HG03095 (cell line): ENCODE measurements at regions not wholly inside any gene's neighbourhood (a gene's known extent, or its start where the extent isn't known, plus 50 kb on each side); places are given as distances from the start of the nearest gene placed in this dataset.
"Not testable (repeated sequence)": the region's sequence is repeated elsewhere in the genome, so short reads cannot be mapped to it uniquely, and the experiment has no call there.

Experiments used
- ATAC-seq: cut with Tn5 transposase; IDR thresholded peaks from one replicate; pipeline ENCODE4 v1.9.1; 2021; ENCODE audit warnings: moderate library complexity; ENCODE audit not compliant: unreplicated experiment

DNA sequence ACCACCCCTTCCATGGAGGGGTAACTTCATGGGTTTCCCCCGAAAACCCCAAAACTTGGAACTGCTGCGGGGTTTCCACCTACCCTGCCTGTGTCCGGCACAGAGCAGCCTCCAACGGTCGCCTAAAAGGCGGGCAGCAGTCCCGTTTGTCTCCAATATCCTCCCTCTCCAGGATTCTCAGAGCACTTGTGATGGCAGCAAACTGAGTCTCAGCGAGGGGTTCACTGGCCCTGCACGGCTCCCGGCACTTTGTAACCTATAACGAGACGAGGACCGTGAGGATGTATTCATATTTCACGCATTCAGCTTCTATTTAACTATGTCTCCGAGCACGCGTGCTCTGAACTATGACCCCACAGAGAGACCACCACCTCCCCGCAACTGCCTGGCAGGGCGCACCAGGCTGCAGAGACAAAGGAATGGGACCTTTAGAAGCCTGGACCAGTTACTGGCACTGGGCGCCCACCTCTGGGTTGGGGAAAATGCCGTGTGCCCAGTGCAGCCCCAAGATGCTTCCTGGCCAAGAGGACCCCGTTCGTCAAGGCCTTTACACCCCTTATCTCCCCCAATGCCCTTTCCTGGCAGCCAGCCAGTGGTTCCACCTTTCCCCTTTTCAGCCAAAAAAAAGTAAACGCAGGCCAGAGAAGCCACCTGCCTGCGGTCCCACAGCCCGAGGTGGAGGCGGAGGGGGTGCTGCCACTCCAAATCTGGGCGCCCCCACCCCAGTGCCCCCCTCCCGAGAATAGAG lies 173.1 kb upstream of the RTL1 start:
- no peak for ATAC-seq

DNA sequence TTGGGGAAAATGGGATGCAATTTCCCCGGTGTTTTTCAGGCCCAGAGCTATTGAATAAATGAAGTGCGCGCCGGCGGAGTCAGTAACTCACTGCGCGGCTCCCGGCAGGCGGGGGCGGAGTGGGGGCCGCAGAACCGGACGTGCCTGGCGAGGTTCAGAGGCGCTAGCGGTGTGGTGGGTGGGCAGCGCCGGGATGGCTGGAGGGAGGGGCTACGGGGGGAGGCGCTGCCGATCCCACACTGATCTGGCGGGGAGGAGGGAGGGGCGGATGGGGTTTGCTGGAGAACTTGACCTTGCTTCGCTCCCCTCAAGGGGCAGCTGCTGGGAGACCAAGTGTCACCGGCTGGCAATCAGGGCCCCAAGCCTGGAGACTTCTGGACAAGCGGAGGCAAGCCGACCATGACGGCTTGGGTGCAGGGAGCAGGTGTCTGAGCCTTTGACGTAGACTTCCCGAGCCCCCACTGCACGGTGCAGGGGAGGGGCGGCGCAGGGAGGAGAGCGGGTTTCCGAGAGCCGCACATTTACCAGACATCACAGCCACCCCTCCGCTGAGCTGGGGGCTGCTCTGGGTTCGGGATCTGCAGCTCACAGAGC lies 174.1 kb upstream of the RTL1 start:
- ATAC-seq, result no peak

DNA sequence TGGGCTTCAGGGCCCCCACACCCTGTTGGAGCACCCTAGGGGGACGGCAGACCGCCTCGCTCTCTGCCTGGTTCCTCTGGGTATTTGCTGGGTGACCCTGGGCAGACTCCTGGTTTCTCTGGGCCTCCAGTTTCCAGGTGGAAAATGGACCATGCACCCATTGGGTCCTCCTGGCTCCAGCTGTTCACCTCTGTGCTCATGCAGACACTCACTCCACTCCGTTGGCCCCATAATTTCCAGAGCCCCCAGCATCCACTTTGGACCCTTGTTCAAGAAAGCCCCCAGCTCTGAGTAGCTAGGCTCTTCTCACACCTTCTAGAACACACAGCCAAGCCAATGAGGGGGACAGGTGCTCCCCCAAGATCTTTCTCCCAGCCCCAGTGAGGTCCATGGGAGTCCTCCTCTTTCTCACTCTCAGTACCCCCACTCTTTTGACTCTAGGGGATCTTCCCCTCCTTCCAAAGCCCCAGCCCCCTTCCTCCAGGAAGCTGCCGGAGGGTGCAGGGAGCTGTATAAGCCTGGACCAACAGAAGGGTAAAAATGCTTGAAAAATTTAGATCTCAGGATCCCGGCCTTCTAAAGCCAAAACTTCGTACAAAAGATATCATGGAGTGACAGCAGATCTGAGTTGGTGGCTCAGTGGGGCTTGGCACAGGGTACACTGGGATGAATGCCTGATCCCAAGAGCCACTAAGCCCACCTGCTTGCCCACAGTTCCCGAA lies 174.8 kb upstream of the RTL1 start:
- no peak for ATAC-seq

DNA sequence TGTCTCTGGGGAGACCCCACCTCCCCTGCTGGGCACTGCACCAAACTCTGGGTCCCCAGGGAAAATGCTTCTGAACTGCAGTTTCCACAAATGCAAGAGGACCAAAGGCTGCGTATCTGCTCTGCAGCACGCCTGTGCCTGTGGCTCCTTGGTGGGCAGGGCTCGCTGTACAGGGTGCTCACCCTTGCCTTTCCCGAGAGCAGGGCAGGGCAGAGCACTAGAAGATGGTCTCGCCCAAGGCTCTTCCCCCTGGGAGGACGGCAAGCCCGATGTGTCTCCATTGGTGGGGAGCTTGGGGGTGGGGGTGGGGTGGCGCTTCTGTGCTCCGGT lies 175.3 kb upstream of the RTL1 start:
- no peak for ATAC-seq

DNA sequence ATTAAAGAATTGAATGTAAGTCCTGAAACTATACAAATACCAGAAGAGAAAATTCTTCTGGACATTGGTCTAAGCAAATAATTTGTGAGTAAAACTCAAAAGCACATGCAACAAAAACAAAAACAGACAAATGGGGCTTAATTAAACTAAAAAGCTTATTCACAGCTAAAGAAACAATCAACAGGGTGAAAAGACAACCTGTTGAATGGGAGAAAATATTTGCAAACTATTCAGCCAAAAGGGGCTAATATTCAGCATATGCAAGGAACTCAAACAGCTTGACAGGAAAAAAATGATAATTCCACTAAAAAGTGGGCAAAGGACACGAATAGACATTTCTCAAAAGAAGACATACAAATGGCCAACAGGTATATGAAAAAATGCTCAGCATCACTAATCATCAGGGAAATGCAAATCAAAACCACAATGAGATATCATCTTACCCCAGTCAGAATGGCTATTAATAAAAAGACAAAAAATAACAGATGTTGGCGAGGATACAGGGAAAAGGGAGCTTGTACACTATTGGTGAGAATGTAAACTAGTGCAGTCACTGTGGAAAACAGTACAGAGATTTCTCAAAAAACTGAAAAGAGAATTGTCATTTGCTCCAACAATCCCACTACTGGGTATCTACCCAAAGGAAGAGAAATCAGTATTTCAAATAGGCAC lies 177.5 kb upstream of the RTL1 start:
- no peak for ATAC-seq

DNA sequence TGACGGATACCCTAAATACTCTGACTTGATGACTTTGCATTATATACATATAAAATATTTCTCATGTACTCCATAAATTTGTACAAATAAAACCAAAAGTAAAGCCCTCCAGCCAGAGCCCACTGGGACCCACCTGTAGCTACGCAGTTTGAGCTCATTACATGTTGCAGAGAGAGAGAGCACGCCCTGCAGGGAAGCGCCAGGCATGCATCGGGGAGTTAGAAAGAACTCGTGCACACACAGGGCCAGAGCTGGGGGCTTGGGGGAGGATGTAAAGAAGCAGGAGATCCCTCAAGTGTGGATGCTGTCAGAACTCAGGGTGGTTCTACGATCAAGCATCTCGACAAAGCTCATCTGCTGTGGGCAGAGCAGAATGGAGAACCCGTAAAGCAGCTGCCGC lies 178.5 kb upstream of the RTL1 start:
- no peak for ATAC-seq

DNA sequence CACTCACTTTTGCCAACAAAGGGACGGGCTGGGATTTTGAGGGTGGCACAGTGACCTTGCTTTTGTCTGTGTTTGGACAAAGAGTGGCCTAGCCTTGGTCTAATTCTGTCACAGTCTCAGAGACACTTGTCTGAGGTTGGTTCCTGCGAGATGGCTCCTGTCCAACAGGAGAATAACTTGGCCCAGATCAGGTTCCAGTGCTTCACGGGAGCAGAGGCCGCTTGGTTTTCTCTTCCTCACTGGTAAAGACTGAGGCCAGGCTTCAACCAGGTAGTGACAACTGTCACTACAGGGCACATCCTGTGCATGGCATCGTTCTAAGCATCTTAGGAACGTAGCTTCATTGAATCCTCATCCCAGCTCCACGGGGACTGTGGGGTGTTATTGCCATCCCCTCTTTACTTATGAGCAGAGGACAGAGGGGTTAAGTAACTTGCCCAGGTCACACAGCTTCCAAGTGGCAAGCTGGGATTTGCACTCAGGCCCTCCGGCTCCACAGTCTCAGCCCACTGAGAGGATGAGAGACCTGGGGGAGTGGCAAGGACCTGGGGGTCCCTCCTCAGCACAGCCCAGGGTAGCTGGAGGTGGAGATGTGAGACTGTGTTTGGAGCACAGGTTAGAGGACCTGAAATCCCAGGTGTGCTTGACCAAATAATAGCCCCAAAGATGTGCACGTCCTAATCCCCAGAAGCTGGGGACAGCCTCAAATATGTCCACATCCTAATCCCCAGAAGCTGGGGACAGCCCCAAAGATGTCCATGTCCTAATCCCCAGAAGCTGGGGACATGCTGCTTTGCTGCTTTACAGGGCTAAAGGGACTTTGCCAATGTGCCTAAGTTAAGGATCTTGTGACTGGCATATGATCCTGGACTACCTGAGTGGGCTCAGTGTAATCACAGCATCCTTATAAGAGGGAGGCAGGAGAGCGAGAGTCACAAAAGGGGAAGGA lies 179.2 kb upstream of the RTL1 start:
- ATAC-seq, result no peak

DNA sequence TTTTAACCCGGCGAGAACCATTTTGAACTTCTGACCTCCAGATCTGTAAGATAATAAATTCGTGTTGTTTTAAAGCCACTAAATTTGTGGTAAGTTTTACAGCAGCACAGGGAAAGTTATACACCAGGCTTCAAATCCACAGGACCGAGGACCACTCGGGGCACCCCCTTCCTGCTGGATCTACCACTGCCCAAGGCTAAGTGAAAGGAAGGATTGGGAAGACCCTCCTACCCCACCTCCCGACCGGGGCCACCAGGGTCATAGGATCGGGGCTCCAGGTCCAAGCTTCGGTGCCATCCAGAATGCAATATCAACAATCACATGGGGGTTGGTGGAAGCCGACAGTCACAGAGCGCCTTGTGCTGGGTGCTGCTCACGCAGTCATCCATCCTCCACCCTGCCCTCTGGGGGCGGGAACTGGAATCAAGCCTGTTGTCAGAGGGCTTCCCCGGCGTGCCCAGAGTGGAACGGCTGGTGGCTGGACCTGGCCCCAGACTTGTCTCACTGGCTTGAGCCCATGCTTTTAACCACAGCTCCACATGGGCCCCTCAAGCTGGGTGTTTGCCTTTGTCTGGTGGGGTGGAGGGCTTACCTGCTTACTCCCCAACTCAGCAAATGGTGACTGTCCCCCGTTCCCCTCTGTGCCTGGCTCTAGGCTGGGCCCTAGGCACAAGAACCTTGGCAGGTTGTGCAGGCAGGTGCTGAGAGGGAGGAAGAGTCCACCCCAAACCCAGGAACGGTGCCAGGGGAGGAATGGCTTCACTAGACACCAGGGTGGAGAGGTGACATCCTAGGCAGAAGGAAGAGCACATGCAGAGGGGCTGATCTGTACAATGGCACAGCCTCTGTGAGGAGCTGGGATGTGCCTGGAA lies 180.3 kb upstream of the RTL1 start:
- no peak for ATAC-seq

DNA sequence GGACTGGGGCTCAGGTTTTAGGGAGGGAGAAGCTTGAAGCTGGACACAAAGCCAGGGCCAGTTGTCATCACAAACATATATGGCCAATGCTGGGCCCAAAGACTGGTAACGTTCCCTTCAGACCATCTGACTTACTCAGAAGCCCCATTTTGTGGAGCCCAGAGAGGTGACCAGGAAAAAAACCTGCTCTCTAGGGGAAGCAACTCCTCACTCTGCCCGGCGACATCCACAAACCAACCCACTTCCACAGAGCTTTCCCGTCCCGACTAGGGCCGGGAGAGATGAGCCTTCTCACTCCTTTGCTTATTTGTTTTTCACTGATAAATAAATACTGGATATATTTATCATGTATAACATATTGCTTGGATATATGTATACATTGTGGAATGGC lies 180.9 kb upstream of the RTL1 start:
- no peak for ATAC-seq

DNA sequence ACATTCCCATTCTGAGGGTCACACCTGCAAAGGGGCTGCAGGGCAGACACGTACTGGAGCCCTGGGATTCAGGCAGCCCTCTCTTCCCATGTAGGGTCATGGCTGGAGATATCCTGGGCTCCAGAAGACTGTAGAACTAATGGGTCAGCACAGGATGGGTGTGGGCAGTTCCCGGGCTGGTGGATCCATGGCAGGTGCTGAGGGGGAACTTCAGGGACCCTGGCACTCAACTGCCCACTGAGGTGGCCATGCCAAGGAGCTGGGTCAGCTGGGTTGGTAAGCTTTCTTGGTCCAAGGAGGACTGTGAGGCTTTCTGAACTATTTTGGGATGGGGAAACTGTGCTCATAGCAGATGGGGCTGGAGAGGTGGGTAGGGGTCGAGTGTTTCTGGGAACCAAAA lies 183.4 kb upstream of the RTL1 start:
- ATAC-seq, result no peak

DNA sequence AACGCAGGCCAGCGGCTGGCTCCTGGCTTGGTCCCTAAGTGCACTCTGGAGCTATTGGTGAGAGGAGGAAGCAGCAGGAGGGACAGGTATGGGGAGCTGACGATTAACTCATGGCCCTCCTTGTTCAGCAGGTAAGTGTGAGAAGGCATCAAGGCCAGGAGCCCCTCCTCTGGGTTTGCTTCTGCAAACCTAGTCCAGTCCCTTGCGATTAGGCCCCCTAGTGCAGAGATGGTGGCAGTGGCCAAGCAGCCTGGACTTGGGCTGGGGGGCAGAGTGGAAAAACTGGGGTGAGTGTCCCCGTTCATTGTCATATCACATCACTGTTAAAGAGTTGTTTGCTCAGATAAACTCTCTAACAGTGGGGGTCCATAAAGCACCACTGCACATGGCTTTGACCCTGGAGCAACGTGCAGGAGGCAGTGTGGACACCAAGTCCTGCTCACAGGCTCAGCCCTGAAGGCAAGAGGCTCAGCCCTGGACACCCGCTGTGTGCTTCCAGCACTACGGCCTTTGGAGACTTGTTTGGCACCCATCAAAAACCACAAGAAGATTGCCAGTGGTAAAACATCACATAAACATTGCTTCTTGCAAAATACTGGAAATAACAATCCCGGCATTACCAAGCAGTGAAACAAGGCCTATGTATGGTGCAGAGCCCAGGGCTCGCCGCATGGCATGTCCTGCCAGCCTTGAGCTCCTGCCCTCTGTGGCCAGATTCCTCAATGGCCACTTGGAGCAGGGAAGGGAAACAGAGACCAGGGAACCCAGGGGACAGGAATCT lies 184.3 kb upstream of the RTL1 start:
- no peak for ATAC-seq

DNA sequence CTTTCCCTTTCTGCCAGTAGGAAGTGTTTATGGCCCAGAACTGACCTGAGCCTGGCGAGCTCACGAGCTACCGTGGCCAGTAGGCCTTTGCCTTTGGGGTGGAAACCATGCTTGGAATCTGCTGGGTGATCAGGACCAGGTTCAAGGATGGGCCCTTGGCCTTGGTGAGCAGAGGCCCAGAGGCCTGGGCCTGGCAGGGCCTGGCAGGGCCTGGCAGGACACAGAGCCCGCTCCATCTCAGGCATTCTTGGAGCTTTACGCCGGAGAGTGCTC lies 184.8 kb upstream of the RTL1 start:
- no peak for ATAC-seq

DNA sequence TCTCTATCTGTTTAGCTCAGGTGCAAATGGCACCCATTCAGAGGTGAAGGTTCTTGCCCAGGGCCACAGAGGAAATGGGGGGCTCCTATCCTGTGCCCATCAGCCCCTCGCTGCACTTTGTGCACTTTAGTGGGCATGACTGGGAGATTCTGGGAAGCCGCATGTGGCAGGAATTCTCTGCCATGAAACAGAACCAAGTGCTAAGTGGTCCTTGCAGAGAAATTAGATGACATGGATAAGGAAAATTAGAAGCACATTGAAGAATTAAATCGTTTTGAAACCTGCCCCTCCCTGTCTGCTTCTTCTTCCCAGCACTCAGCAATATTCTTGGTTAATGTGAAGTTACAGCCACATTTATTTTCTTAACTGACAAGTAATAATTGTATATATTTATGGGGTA lies 185.2 kb upstream of the RTL1 start:
- ATAC-seq, result no peak

DNA sequence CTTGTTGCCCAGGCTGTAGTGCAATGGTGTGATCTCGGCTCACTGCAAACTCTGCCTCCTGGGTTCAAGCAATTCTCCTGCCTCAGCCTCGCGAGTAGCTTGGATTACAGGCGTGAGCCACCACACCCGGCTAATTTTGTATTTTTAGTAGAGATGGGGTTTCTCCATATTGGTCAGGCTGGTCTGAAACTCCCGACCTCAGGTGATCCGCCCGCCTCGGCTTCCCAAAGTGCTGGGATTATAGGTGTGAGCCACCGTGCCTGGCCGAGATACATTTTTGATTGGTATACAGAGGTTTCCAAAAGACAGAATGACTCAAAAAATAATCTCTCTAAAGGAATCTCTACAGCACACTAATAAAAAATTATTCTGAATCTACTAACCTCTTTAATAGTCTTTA lies 187.0 kb upstream of the RTL1 start:
- not testable (repeated sequence) for ATAC-seq

DNA sequence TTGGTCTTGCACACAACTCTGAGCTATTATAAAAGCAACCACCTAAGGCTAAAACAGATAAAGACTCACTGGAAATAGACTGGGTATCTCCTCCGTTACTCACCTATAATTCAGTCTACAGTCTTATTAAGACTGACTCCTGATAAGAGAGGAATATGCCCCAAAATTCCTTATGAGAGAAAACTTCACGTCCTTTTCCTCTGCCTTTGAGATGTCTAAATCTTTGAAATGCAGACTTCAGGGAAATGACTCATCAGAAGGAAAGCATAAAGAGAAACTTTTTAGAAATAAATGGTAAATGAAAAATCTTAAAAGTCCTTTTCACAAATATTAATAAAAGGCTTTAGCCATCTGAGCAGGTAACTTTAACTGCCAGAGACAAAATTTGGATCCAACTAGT lies 187.5 kb upstream of the RTL1 start:
- ATAC-seq, result no peak

DNA sequence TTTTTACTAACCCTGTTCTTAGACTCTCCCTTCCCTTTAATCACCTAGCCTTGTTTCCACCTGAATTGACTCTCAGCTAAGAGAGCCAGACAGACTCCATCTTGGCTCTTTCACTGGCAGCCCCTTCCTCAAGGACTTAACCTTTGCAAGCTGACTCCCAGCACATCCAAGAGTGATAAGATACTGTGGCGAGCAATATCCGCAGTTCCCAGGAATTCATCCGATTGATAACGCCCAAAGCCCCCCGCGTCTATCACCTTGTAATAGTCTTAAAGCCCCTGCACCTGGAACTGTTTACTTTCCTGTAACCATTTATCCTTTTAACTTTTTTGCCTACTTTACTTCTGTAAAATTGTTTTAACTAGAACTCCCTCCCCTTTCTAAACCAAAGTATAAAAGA lies 191.4 kb upstream of the RTL1 start:
- ATAC-seq, result not testable (repeated sequence)

DNA sequence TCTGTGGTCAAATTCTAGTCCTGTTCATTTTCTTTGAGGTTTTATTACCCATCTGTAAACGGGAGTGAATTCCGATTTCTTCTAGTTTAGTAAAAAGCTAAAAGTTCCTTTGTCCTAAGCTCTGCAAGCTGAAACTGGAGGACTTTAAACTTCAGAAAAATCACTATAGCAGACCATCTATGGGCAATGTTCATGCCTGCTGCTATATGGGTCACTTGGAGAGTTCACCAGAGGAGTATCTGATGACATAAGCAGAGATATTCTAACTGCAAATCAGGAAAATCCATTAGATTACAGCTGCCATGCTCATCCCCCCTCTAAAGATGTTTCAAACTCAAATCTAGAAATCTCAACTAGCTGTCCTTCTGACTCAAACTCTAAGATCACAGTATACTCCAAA lies 193.0 kb upstream of the RTL1 start:
- ATAC-seq, result no peak

DNA sequence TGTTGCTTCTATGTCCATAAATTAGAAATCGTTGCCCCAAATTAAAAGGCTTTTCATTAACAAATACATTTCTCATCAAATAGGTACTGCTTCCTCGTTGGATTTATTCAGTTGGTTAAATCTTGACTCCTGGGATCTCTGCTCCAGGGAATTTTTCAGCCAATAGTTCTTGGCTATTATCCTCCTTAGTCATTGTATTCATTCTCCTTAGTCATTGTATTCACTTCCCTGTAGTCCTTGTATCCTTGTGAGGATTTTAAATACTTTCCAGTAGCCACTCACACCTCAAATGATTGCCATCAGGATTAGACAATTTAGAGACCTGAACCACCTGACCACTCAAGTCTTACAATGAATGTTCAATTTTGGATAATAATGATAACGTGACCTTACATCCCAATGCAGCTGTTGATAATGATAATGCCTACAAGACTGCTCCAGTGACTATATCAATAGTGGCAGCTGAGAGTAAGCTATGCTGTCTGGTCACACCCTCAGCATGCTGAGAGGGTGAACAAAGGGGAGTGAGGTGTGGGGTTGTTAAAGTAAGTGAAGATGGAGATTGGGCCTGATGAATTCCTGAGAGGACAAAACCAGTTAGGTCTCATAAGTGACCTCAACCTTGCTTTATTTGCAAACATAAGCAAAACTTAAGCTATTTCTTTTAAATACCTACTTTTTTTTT lies 193.7 kb upstream of the RTL1 start:
- ATAC-seq, result no peak

DNA sequence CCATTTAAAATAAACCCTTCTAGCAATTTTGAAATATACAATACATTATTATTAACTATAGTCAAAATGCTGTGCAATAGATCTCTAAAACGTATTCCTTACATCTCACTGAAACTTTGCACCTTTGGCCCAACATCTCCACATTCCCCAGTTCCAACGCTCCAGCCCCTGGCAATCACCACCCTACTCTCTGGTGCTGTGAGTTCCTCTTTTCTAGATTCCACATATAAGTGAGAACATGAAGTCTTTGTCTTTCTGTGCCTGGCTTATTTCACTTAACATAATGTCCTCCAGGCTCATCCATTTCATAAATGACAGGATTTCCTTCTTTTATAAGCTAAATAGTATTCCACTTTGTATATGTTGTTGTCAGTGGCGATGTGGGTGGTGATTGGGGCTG lies 194.7 kb upstream of the RTL1 start:
- ATAC-seq, result no peak
